ENCODE measurements at regions not wholly inside any gene's neighbourhood (a gene's known extent, or its start where the extent isn't known, plus 50 kb on each side); places are given as distances from the start of the nearest gene placed in this dataset.

DNA sequence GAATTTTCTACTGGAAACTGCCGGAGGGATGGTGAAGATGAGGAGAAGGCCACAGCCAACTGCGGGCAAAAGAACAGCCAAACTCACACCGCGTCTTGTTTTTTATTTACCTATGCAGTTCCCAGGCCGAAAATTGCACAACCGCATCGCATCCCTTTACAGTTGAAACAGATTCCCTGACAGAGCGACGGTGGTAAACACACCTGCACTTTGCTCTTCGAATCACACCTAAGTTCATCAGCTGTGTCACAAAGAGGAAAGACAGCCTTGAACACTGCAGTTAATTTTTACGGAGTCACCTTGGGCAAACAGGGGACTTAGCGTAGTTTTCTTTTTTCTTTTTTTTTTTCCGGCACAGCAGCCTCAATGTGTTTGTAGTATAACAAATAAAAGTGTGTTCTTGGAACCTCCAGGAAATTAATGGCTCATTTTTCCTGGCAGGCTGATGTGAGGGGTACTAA is 272.0 kb upstream of the DIO3 start:
- H3K4me2 ChIP-seq (ENCODE audit: low read length) = no peak overlapping the region

DNA sequence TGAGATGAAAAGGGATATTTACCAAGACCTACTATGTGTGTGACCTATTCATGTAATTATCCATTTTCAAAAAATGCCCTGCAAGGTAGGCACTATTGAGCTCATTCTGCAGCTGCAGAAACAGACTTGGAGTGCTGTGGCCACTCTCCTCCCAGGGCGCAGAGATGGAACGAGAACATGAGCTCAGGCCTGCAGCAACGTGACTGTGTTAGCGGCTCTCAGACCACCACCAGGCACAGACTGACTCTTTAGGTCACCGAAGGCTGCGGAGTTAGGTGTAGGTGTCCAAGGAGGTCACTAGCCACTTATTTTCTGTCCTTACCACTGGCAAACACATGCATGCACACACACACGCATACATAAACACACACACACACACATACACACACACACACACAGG is 271.4 kb upstream of the DIO3 start:
- no peaks in the 10 kb centered on the region for H4K20me1 ChIP-seq (ENCODE audit: insufficient read depth)
- no peak overlapping the region for H2AFZ ChIP-seq (ENCODE audit: low read depth, low read length)
- H3K4me3 ChIP-seq (ENCODE audit: low read length) = no peak overlapping the region
- peak overlapping the region; percentile 72 for H3K27ac ChIP-seq (ENCODE audit: low read length)
- no peaks in the 10 kb centered on the region for H3K27me3 ChIP-seq (ENCODE audit: insufficient read depth, low read depth, low read length)
- H3K36me3 ChIP-seq (ENCODE audit: insufficient read depth, low read length) = no peaks in the 10 kb centered on the region
- no peaks in the 10 kb centered on the region for H3K9me3 ChIP-seq (ENCODE audit: low read length)
- TF ChIP-seq, protein P1, sequence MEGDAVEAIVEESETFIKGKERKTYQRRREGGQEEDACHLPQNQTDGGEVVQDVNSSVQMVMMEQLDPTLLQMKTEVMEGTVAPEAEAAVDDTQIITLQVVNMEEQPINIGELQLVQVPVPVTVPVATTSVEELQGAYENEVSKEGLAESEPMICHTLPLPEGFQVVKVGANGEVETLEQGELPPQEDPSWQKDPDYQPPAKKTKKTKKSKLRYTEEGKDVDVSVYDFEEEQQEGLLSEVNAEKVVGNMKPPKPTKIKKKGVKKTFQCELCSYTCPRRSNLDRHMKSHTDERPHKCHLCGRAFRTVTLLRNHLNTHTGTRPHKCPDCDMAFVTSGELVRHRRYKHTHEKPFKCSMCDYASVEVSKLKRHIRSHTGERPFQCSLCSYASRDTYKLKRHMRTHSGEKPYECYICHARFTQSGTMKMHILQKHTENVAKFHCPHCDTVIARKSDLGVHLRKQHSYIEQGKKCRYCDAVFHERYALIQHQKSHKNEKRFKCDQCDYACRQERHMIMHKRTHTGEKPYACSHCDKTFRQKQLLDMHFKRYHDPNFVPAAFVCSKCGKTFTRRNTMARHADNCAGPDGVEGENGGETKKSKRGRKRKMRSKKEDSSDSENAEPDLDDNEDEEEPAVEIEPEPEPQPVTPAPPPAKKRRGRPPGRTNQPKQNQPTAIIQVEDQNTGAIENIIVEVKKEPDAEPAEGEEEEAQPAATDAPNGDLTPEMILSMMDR (IDR thresholded peaks at IDR 0.05; ENCODE audit: poor library complexity, severe bottlenecking) = no peak
- TF ChIP-seq EZH2 (IDR thresholded peaks at IDR 0.05; ENCODE audit: borderline replicate concordance, insufficient read depth, low read length, poor library complexity, severe bottlenecking) (no peak), SMC3 (conservative IDR thresholded peaks at IDR 0.05; ENCODE audit: poor library complexity) (no peak), EP300 (conservative IDR thresholded peaks at IDR 0.05; ENCODE audit: poor library complexity, severe bottlenecking) (no peak), POLR2AphosphoS5 (IDR thresholded peaks at IDR 0.05) (no peak), TAF1 (IDR thresholded peaks at IDR 0.05; ENCODE audit: low read depth) (no peak), RAD21 (conservative IDR thresholded peaks at IDR 0.05) (no peak), MXI1 (conservative IDR thresholded peaks at IDR 0.05; ENCODE audit: poor library complexity, severe bottlenecking) (no peak)
- TF ChIP-seq, protein P2, sequence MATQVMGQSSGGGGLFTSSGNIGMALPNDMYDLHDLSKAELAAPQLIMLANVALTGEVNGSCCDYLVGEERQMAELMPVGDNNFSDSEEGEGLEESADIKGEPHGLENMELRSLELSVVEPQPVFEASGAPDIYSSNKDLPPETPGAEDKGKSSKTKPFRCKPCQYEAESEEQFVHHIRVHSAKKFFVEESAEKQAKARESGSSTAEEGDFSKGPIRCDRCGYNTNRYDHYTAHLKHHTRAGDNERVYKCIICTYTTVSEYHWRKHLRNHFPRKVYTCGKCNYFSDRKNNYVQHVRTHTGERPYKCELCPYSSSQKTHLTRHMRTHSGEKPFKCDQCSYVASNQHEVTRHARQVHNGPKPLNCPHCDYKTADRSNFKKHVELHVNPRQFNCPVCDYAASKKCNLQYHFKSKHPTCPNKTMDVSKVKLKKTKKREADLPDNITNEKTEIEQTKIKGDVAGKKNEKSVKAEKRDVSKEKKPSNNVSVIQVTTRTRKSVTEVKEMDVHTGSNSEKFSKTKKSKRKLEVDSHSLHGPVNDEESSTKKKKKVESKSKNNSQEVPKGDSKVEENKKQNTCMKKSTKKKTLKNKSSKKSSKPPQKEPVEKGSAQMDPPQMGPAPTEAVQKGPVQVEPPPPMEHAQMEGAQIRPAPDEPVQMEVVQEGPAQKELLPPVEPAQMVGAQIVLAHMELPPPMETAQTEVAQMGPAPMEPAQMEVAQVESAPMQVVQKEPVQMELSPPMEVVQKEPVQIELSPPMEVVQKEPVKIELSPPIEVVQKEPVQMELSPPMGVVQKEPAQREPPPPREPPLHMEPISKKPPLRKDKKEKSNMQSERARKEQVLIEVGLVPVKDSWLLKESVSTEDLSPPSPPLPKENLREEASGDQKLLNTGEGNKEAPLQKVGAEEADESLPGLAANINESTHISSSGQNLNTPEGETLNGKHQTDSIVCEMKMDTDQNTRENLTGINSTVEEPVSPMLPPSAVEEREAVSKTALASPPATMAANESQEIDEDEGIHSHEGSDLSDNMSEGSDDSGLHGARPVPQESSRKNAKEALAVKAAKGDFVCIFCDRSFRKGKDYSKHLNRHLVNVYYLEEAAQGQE (IDR thresholded peaks at IDR 0.05; ENCODE audit: borderline replicate concordance) = no peak
- peak overlapping the region; percentile 18 for H3K9ac ChIP-seq (ENCODE audit: low read length)
- no peaks in the 10 kb centered on the region for H3K9me2 ChIP-seq (ENCODE audit: insufficient read depth, low read length)
- no peaks in the 10 kb centered on the region for H3K79me2 ChIP-seq (replicated peaks; ENCODE audit: insufficient read depth, low read length)
- no peaks in the 10 kb centered on the region for H3F3A ChIP-seq (ENCODE audit: insufficient read depth, low read length, poor library complexity, severe bottlenecking)
- no peak overlapping the region for H3K4me2 ChIP-seq (ENCODE audit: low read length)

More for the DNA sequence above, 272.0 kb upstream of the DIO3 start:
- H3K9me2 ChIP-seq (ENCODE audit: insufficient read depth, low read length) = no peaks in the 10 kb centered on the region
- H4K20me1 ChIP-seq (ENCODE audit: insufficient read depth) = no peaks in the 10 kb centered on the region
- H2AFZ ChIP-seq (ENCODE audit: low read depth, low read length) = no peak overlapping the region
- no peaks in the 10 kb centered on the region for H3K79me2 ChIP-seq (replicated peaks; ENCODE audit: insufficient read depth, low read length)
- no peaks in the 10 kb centered on the region for H3K9me3 ChIP-seq (ENCODE audit: low read length)
- no peaks in the 10 kb centered on the region for H3K36me3 ChIP-seq (ENCODE audit: insufficient read depth, low read length)
- H3K9ac ChIP-seq (ENCODE audit: low read length) = peak overlapping the region; percentile 1
- no peaks in the 10 kb centered on the region for H3K27me3 ChIP-seq (ENCODE audit: insufficient read depth, low read depth, low read length)
- TF ChIP-seq, protein P2 (IDR thresholded peaks at IDR 0.05; ENCODE audit: borderline replicate concordance) = no peak
- TF ChIP-seq EZH2 (IDR thresholded peaks at IDR 0.05; ENCODE audit: borderline replicate concordance, insufficient read depth, low read length, poor library complexity, severe bottlenecking) (no peak), MXI1 (conservative IDR thresholded peaks at IDR 0.05; ENCODE audit: poor library complexity, severe bottlenecking) (no peak), TAF1 (IDR thresholded peaks at IDR 0.05; ENCODE audit: low read depth) (no peak), EP300 (conservative IDR thresholded peaks at IDR 0.05; ENCODE audit: poor library complexity, severe bottlenecking) (no peak), POLR2AphosphoS5 (IDR thresholded peaks at IDR 0.05) (no peak), RAD21 (conservative IDR thresholded peaks at IDR 0.05) (no peak), SMC3 (conservative IDR thresholded peaks at IDR 0.05; ENCODE audit: poor library complexity) (no peak)
- H3F3A ChIP-seq (ENCODE audit: insufficient read depth, low read length, poor library complexity, severe bottlenecking) = no peaks in the 10 kb centered on the region
- peak overlapping the region; percentile 72 for H3K27ac ChIP-seq (ENCODE audit: low read length)
- H3K4me3 ChIP-seq (ENCODE audit: low read length) = no peak overlapping the region

Data from neural cell (in vitro differentiated cells).